ENCODE measurements at regions not wholly inside any gene's neighbourhood (a gene's known extent, or its start where the extent isn't known, plus 50 kb on each side); places are given as distances from the start of the nearest gene placed in this dataset.
"Not testable (repeated sequence)": the region's sequence is repeated elsewhere in the genome, so short reads cannot be mapped to it uniquely, and the experiment has no call there.

DNA sequence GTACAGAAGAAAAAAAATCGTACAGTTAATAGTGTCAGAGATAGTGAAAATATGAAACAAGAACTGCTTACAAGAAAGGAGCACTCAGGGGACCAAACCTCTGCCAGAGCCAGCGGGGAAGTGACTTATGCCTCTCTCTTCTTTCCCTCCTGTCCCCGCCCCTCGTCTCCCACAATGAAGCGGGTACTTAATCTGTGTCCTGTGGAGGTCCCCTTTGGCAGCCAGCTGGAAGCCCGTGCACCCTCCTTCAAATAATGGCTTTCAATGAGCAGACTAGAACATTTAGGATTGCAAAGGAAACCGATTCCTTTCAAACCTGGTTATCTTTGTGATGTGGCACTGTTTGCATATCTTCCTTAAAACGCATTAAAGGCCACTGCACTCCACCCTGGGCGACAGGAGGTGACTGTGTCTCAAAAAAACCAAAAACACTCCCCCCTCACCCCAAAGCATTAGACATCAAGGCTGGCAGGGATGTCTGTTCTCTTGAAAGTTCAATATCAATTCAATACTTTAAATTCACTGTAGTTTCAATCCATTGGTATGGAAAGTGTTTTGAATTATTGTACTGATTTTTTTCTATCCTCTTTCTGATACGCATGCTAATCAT, 51.7 kb downstream of the PPIAL4C start:
- in situ Hi-C loops (cut with MboI); POLR2A ChIA-PET: not testable (repeated sequence)
- peak in 1 of 4 experiments; percentile 5 for DNase-seq (ENCODE audit: extremely low read depth in 1 of 4, low spot score in 3 of 4)

DNA sequence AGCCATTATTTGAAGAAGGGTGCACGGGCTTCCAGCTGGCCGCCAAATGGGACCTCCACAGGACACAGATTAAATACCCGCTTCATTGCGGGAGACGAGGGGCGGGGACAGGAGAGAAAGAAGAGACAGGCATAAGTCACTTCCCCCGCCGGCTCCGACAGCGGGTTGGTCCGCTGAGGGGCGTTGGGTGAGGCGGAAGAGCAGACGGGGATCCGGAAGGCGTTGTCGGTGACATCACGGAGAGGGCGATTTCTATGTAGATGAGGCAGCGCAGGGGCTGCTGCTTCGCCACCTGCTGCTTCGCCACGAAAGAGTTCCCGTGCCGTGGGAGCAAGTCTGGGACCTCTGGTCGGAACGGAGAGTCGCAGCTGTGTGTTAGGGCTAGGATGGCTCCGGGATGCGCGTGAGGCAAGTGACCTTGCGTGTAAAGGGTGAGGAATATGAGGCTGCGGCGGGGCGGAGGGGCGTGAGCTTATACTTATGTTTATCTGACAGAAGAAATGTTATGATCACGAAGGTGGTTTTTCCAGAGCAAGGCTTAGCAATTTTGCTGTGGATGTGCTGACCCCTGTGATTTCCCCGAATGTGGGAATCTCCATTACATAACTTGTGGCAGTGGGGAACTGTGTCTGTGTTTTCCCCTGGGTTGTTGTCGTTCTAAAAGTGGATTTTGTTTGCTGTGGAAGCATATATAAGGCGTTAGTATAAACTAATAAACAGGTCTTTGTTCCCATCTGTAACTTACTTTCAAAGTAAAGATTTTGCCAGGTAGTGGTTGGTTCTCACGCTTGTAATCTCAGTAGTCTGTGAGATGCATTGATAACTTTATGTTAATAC, 52.9 kb downstream of the PPIAL4C start:
- H4K20me1 ChIP-seq (replicated peaks; ENCODE audit: control insufficient read depth, insufficient read depth, low read length); H3K36me3 ChIP-seq (ENCODE audit: control insufficient read depth, insufficient read depth, low read length); H3K9me3 ChIP-seq (replicated peaks; ENCODE audit: control insufficient read depth, insufficient read depth, low read depth, low read length); H3K9me1 ChIP-seq (ENCODE audit: control insufficient read depth, insufficient read depth, low read length); FAIRE-seq; H3K79me2 ChIP-seq (ENCODE audit: control insufficient read depth, insufficient read depth, low read length); CTCF ChIA-PET (ENCODE audit: low intra/inter-chr PET ratio); H3K27me3 ChIP-seq (ENCODE audit: control insufficient read depth in 2 of 2, insufficient read depth in 2 of 2, low read length in 2 of 2); in situ Hi-C loops (cut with MboI); intact Hi-C loops (cut with micrococcal nuclease); H3K4me1 ChIP-seq (replicated peaks in 1 of 2; ENCODE audit: control insufficient read depth in 2 of 2, insufficient read depth in 2 of 2, low read length in 2 of 2): not testable (repeated sequence)
- Histone ChIP-seq H3K4me2 (ENCODE audit: insufficient read depth, low read length) (peak overlapping the region; percentile 76), H3K27ac (ENCODE audit: extremely low read depth, low read depth, low read length) (peak overlapping the region; percentile 99), H3K4me3 (peak overlapping the region; percentile 31), H3K9ac (ENCODE audit: insufficient read depth in 1 of 2, low read depth in 2 of 2, low read length in 2 of 2) (peak overlapping the region; percentile 89 to 93), H2AFZ (ENCODE audit: low read depth, low read length) (peak overlapping the region; percentile 97)
- ATAC-seq (peak; percentile 94), DNase-seq (ENCODE audit: extremely low read depth in 1 of 4, low spot score in 3 of 4) (peak; percentile 57 to 95 (median 69))
- POLR2A ChIA-PET: interaction anchor here (0.6 kb wide), 1 partner anchor 1430 kb away, joined by 3 read pairs; no protein-coding TSS in a partner anchor
- TSS peak; percentile 100 for BruUV-seq (replicated peaks)
- under 1% methylated on average over 27 of the region's 41 CpGs for WGBS (ENCODE audit: insufficient coverage, low coverage, missing lambda C conversion rate)
- TF ChIP-seq ZNF197 (CRISPR knock-in tag; IDR thresholded peaks at IDR 0.05; ENCODE audit: low read depth) (0 out of 2 replicates have a peak, but pooled peaks have one; percentile 43), PML (IDR thresholded peaks at IDR 0.05; ENCODE audit: low read length) (peak; percentile 99), SOX6 (IDR thresholded peaks at IDR 0.05) (peak; percentile 74), ZBTB1 (CRISPR knock-in tag; IDR thresholded peaks at IDR 0.05; ENCODE audit: borderline replicate concordance, low read depth) (peak; percentile 71; the same call in 1 of the 2 replicates), SREBF2 (CRISPR knock-in tag; IDR thresholded peaks at IDR 0.05) (0 out of 2 replicates have a peak, but pooled peaks have one; percentile 27), ZFP36 (IDR thresholded peaks at IDR 0.05; ENCODE audit: low read depth, low read length, partially characterized antibody) (peak; percentile 12), KLF1 (tag; IDR thresholded peaks at IDR 0.05) (peak; percentile 75), ILF3 (IDR thresholded peaks at IDR 0.05; ENCODE audit: borderline replicate concordance) (peak; percentile 99), DPF2 (IDR thresholded peaks at IDR 0.05) (peak; percentile 32; the same call in 1 of the 2 replicates), SMAD3 (CRISPR knock-in tag; conservative IDR thresholded peaks at IDR 0.05) (peak; percentile 92), KLF10 (CRISPR knock-in tag; IDR thresholded peaks at IDR 0.05) (peak; percentile 98), POLR2B (IDR thresholded peaks at IDR 0.05; ENCODE audit: low read depth, partially characterized antibody) (peak; percentile 100), THRAP3 (IDR thresholded peaks at IDR 0.05; ENCODE audit: borderline replicate concordance) (peak; percentile 99)
- TF ChIP-seq, protein P1, sequence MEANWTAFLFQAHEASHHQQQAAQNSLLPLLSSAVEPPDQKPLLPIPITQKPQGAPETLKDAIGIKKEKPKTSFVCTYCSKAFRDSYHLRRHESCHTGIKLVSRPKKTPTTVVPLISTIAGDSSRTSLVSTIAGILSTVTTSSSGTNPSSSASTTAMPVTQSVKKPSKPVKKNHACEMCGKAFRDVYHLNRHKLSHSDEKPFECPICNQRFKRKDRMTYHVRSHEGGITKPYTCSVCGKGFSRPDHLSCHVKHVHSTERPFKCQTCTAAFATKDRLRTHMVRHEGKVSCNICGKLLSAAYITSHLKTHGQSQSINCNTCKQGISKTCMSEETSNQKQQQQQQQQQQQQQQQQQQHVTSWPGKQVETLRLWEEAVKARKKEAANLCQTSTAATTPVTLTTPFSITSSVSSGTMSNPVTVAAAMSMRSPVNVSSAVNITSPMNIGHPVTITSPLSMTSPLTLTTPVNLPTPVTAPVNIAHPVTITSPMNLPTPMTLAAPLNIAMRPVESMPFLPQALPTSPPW (CRISPR knock-in tag; IDR thresholded peaks at IDR 0.05): peak; percentile 46; the same call in 1 of the 2 replicates

More for the DNA sequence above, 51.7 kb downstream of the PPIAL4C start:
- FAIRE-seq; H3K9ac ChIP-seq (ENCODE audit: insufficient read depth in 1 of 2, low read depth in 2 of 2, low read length in 2 of 2); BruUV-seq (replicated peaks); H3K36me3 ChIP-seq (ENCODE audit: control insufficient read depth, insufficient read depth, low read length); intact Hi-C loops (cut with micrococcal nuclease); CTCF ChIA-PET (ENCODE audit: low intra/inter-chr PET ratio); H3K4me1 ChIP-seq (replicated peaks in 1 of 2; ENCODE audit: control insufficient read depth in 2 of 2, insufficient read depth in 2 of 2, low read length in 2 of 2); H3K27me3 ChIP-seq (ENCODE audit: control insufficient read depth in 2 of 2, insufficient read depth in 2 of 2, low read length in 2 of 2); H3K9me3 ChIP-seq (replicated peaks; ENCODE audit: control insufficient read depth, insufficient read depth, low read depth, low read length); ATAC-seq; H3K27ac ChIP-seq (ENCODE audit: extremely low read depth, low read depth, low read length); H3K79me2 ChIP-seq (ENCODE audit: control insufficient read depth, insufficient read depth, low read length); H4K20me1 ChIP-seq (replicated peaks; ENCODE audit: control insufficient read depth, insufficient read depth, low read length); H3K4me3 ChIP-seq; H3K9me1 ChIP-seq (ENCODE audit: control insufficient read depth, insufficient read depth, low read length): not testable (repeated sequence)
- Histone ChIP-seq H3K4me2 (ENCODE audit: insufficient read depth, low read length) (peak overlapping the region; percentile 32; the same call in 1 of the 2 replicates), H2AFZ (ENCODE audit: low read depth, low read length) (0 out of 2 replicates have a peak overlapping the region, but pooled peaks have one; percentile 40)
- WGBS (ENCODE audit: insufficient coverage, low coverage, missing lambda C conversion rate): 12% methylated on average over 5 of the region's 10 CpGs

All from K562 (cell line).